Activated CD8-positive, alpha-beta memory T cell treated with anti-CD3 and anti-CD28 coated beads for 36 hours (primary cell): ENCODE measurements at regions not wholly inside any gene's neighbourhood (a gene's known extent, or its start where the extent isn't known, plus 50 kb on each side); places are given as distances from the start of the nearest gene placed in this dataset.
"Not testable (repeated sequence)": the region's sequence is repeated elsewhere in the genome, so short reads cannot be mapped to it uniquely, and the experiment has no call there.

Experiments used
- CTCF ChIA-PET: fragments of 350-600 bp; sonication (Branson Sonifier 250); formaldehyde crosslinking; loops from one replicate; lab custom pipeline; 2021; ENCODE audit warnings: antibody characterized with exemption; lab: Charles Lee
- POLR2A ChIA-PET: fragments of 350-600 bp; sonication (Branson Sonifier 250); formaldehyde crosslinking; loops from one replicate; lab custom pipeline; 2021; ENCODE audit warnings: antibody characterized with exemption; lab: Charles Lee

GRCh38 chr6:130644175-130644574 is 183.0 kb upstream of the SMLR1 start:
- ChIA-PET CTCF (no interaction called here), POLR2A (no interaction called here)

- CTCF ChIA-PET, POLR2A ChIA-PET: not testable (repeated sequence)
Measured at GRCh38 chr6:130644769-130645168, 182.4 kb upstream of the SMLR1 start.

GRCh38 chr6:130647246-130647645 is 180.0 kb upstream of the SMLR1 start:
- ChIA-PET POLR2A (no interaction called here), CTCF (no interaction called here)

GRCh38 chr6:130655586-130655985 is 171.6 kb upstream of the SMLR1 start:
- ChIA-PET CTCF (no interaction called here), POLR2A (no interaction called here)

GRCh38 chr6:130661077-130661476 is 166.1 kb upstream of the SMLR1 start:
- CTCF ChIA-PET = no interaction called here
- POLR2A ChIA-PET = no interaction called here

- CTCF ChIA-PET = interaction anchor here (0.7 kb wide), 1 partner anchor 241 kb away, joined by 3 read pairs; no protein-coding TSS in a partner anchor
Measured at GRCh38 chr6:130666786-130667185, 160.4 kb upstream of the SMLR1 start.

GRCh38 chr6:130670142-130670541 is 157.1 kb upstream of the SMLR1 start:
- CTCF ChIA-PET = no interaction called here
- POLR2A ChIA-PET = no interaction called here

More at GRCh38 chr6:130666786-130667185, 160.4 kb upstream of the SMLR1 start:
- POLR2A ChIA-PET = no interaction called here

GRCh38 chr6:130671119-130671518 is 156.1 kb upstream of the SMLR1 start:
- CTCF ChIA-PET = no interaction called here
- POLR2A ChIA-PET = no interaction called here

GRCh38 chr6:130671577-130671976 is 155.6 kb upstream of the SMLR1 start:
- ChIA-PET POLR2A (no interaction called here), CTCF (no interaction called here)

GRCh38 chr6:130672153-130672552 is 155.1 kb upstream of the SMLR1 start:
- CTCF ChIA-PET = no interaction called here
- POLR2A ChIA-PET = no interaction called here

GRCh38 chr6:130674604-130675003 is 152.6 kb upstream of the SMLR1 start:
- ChIA-PET POLR2A (no interaction called here), CTCF (no interaction called here)

GRCh38 chr6:130675072-130675471 is 152.1 kb upstream of the SMLR1 start:
- ChIA-PET CTCF (no interaction called here), POLR2A (no interaction called here)

GRCh38 chr6:130676077-130676772 is 151.0 kb upstream of the SMLR1 start:
- ChIA-PET CTCF (no interaction called here), POLR2A (no interaction called here)

GRCh38 chr6:130676773-130677144 is 150.4 kb upstream of the SMLR1 start:
- CTCF ChIA-PET = no interaction called here
- POLR2A ChIA-PET = no interaction called here

- ChIA-PET CTCF (no interaction called here), POLR2A (no interaction called here)
Measured at GRCh38 chr6:130677312-130677711, 149.9 kb upstream of the SMLR1 start.

GRCh38 chr6:130677766-130678165 is 149.4 kb upstream of the SMLR1 start:
- ChIA-PET CTCF (no interaction called here), POLR2A (no interaction called here)

GRCh38 chr6:130679684-130680083 is 147.5 kb upstream of the SMLR1 start:
- POLR2A ChIA-PET = interaction anchor here (0.7 kb wide), 1 partner anchor 150 kb away, joined by 17 read pairs; no protein-coding TSS in a partner anchor

GRCh38 chr6:130680116-130680515 is 147.1 kb upstream of the SMLR1 start:
- CTCF ChIA-PET = no interaction called here
- POLR2A ChIA-PET = interaction anchor here (0.7 kb wide), 1 partner anchor 150 kb away, joined by 17 read pairs; no protein-coding TSS in a partner anchor

More at GRCh38 chr6:130679684-130680083, 147.5 kb upstream of the SMLR1 start:
- CTCF ChIA-PET = no interaction called here

- POLR2A ChIA-PET = no interaction called here
- CTCF ChIA-PET = no interaction called here
Measured at GRCh38 chr6:130681028-130681427, 146.2 kb upstream of the SMLR1 start.

- CTCF ChIA-PET = no interaction called here
- POLR2A ChIA-PET = no interaction called here
Measured at GRCh38 chr6:130682066-130682465, 145.1 kb upstream of the SMLR1 start.

- CTCF ChIA-PET = no interaction called here
- POLR2A ChIA-PET = no interaction called here
Measured at GRCh38 chr6:130683761-130684517, 143.3 kb upstream of the SMLR1 start.
